ENCODE measurements at regions not wholly inside any gene's neighbourhood (a gene's known extent, or its start where the extent isn't known, plus 50 kb on each side); places are given as distances from the start of the nearest gene placed in this dataset.

DNA sequence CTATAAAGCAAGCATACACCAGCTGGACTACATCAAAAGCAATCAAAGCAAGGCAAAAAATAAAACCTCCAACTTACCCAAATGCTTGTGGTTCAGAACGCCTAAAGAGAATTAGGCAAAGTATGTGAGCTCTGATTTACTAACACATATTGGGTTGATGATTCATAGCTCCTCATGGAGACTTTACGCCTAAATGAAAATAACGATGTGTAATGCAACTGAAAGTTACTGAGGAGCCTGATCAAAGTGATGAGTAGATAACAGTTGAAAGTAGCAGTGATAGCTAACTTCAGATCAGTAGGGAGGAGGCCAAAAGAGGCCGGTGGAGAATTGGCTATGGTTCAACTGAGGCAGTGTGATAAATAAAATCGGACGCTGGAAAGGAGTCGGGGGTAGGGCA, 85.0 kb downstream of the MPP7 start:
- H3K36me3 ChIP-seq (ENCODE audit: insufficient read depth, low read length): no peaks in the 10 kb centered on the region
- no peak overlapping the region for H3K27ac ChIP-seq (ENCODE audit: low read depth, low read length)
- H3K27me3 ChIP-seq (ENCODE audit: control insufficient read depth in 1 of 2, insufficient read depth in 2 of 2, low read length in 2 of 2): no peaks in the 10 kb centered on the region
- no peaks in the 10 kb centered on the region for H3K9me3 ChIP-seq (ENCODE audit: low read length)
- no peak overlapping the region for H3K9ac ChIP-seq (ENCODE audit: low read length)
- peaks cover 19% of the 10 kb centered on the region for H3K4me1 ChIP-seq (ENCODE audit: insufficient read depth, low read length)
- H3K4me3 ChIP-seq (ENCODE audit: low read depth in 1 of 2, low read length in 2 of 2): peak overlapping the region in 1 of 2 donors; percentile 16

DNA sequence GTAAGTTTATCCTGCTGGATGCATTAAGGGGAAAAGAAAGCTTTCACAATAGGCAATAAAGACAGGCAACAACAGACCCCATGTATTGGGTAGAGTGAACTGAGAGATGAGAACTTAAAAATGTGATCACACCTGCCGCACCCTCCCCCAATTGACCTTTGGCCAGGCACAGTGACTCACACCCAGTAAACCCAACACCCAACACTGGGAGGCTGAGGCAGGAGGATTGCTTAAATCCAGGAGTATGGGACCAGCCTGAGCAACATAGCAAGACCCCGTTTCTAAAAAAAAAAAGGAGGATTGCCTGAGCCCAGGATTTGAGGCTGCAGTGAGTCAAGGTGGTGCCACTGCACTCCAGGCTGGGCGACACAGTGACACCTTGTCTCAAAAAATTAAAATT, 86.9 kb downstream of the MPP7 start:
- H3K27me3 ChIP-seq (ENCODE audit: control insufficient read depth in 1 of 2, insufficient read depth in 2 of 2, low read length in 2 of 2): no peaks in the 10 kb centered on the region
- no peak overlapping the region for H3K9ac ChIP-seq (ENCODE audit: low read length)
- H3K27ac ChIP-seq (ENCODE audit: low read depth, low read length): no peak overlapping the region
- no peak overlapping the region for H3K4me3 ChIP-seq (ENCODE audit: low read depth in 1 of 2, low read length in 2 of 2)
- peaks cover 7% of the 10 kb centered on the region for H3K36me3 ChIP-seq (ENCODE audit: insufficient read depth, low read length)
- H3K9me3 ChIP-seq (ENCODE audit: low read length): no peaks in the 10 kb centered on the region
- H3K4me1 ChIP-seq (ENCODE audit: insufficient read depth, low read length): peaks cover 19% of the 10 kb centered on the region

DNA sequence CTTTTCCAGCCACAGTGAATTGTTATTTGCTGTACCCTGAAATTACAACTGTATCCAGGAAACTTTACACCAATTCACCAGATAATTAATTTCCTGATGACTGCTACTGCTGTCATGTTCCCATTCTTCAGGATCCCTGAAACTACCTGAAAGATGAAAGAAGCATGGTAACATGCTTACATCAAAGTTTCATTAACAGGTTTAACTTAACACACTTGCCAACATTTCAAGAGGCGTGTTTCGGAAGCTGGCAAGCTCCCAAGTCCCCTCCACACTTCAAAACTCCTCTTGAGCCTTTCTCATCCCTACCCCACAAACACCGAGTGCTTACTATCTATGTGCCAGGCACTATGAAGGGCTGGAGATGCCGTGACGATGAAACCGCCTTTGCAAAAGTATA, 88.6 kb downstream of the MPP7 start:
- Histone ChIP-seq H3K4me1 (ENCODE audit: insufficient read depth, low read length) (peaks cover 16% of the 10 kb centered on the region), H3K4me3 (ENCODE audit: low read depth in 1 of 2, low read length in 2 of 2) (no peak overlapping the region), H3K9ac (ENCODE audit: low read length) (no peak overlapping the region), H3K27me3 (ENCODE audit: control insufficient read depth in 1 of 2, insufficient read depth in 2 of 2, low read length in 2 of 2) (no peaks in the 10 kb centered on the region), H3K27ac (ENCODE audit: low read depth, low read length) (no peak overlapping the region), H3K36me3 (ENCODE audit: insufficient read depth, low read length) (peaks cover 7% of the 10 kb centered on the region), H3K9me3 (ENCODE audit: low read length) (no peaks in the 10 kb centered on the region)

DNA sequence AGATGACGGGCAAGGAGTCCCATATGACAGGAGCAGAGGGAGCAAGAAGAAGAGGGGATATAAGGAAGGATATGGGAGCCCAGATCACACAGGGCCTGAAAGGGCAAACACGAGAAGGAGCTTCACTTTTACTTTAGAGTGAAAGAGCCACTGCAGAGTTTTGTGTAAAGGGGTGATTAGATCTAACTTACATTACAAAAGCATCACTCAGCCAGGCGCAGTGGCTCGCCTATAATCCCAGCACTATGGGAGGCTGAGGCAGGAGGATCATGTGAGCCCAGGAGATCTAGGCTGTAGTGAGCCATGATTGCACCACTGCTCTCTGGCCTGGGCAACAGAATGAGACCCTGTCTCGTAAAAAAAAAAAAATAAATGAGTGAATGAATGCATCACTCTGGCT, 91.1 kb downstream of the MPP7 start:
- Histone ChIP-seq H3K27ac (ENCODE audit: low read depth, low read length) (no peak overlapping the region), H3K36me3 (ENCODE audit: insufficient read depth, low read length) (peaks cover 7% of the 10 kb centered on the region), H3K9me3 (ENCODE audit: low read length) (no peaks in the 10 kb centered on the region), H3K4me3 (ENCODE audit: low read depth in 1 of 2, low read length in 2 of 2) (no peak overlapping the region), H3K27me3 (ENCODE audit: control insufficient read depth in 1 of 2, insufficient read depth in 2 of 2, low read length in 2 of 2) (no peaks in the 10 kb centered on the region), H3K9ac (ENCODE audit: low read length) (no peak overlapping the region), H3K4me1 (ENCODE audit: insufficient read depth, low read length) (no peaks in the 10 kb centered on the region)

DNA sequence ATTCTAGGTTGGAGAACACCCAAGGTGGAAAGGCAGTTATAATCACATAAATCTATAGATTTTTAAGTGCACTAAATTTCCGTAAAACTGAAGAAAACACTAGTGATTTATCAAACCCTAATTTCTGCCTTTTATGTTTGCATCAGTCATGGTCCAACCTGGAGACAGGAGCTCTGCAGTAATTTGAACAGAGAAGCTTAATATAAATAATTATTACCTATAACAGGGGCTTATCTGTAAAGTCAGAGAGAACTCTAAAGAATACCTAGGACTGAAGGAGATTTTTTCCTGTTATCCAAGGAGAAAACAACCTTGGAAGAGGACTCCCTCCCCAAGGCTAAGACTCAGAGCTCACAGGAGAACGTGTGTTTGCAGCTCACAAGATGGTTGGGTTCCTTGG, 95.1 kb downstream of the MPP7 start:
- Histone ChIP-seq H3K36me3 (ENCODE audit: insufficient read depth, low read length) (peaks cover 7% of the 10 kb centered on the region), H3K27me3 (ENCODE audit: control insufficient read depth in 1 of 2, insufficient read depth in 2 of 2, low read length in 2 of 2) (no peaks in the 10 kb centered on the region), H3K9me3 (ENCODE audit: low read length) (no peaks in the 10 kb centered on the region), H3K27ac (ENCODE audit: low read depth, low read length) (no peak overlapping the region), H3K9ac (ENCODE audit: low read length) (no peak overlapping the region), H3K4me3 (ENCODE audit: low read depth in 1 of 2, low read length in 2 of 2) (no peak overlapping the region), H3K4me1 (ENCODE audit: insufficient read depth, low read length) (peaks cover 7% of the 10 kb centered on the region)

DNA sequence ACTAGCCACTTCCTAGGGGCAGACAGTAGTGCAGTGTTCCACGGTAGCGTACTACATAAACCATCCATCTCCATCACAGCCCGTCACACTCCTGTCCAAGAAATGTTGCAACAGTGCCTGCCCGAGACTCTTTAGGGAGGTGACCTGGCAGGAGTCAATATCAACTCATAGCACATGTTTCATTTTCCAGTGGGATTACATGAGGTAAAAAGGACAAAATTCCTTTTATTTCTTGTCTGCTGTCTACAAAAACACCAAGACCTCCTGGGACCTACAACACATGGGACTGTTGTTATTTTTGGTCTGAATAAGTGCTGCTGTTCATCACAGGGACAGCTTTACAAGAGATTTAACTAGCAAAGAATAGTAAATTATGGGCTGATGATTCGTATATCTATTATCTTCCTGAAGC, 99.9 kb downstream of the MPP7 start:
- H3K4me3 ChIP-seq (ENCODE audit: low read depth in 1 of 2, low read length in 2 of 2): peak overlapping the region in 1 of 2 donors; percentile 33
- H3K9ac ChIP-seq (ENCODE audit: low read length): no peak overlapping the region
- no peaks in the 10 kb centered on the region for H3K27me3 ChIP-seq (ENCODE audit: control insufficient read depth in 1 of 2, insufficient read depth in 2 of 2, low read length in 2 of 2)
- H3K4me1 ChIP-seq (ENCODE audit: insufficient read depth, low read length): peaks cover 29% of the 10 kb centered on the region
- H3K9me3 ChIP-seq (ENCODE audit: low read length): no peaks in the 10 kb centered on the region
- no peak overlapping the region for H3K27ac ChIP-seq (ENCODE audit: low read depth, low read length)
- no peaks in the 10 kb centered on the region for H3K36me3 ChIP-seq (ENCODE audit: insufficient read depth, low read length)

DNA sequence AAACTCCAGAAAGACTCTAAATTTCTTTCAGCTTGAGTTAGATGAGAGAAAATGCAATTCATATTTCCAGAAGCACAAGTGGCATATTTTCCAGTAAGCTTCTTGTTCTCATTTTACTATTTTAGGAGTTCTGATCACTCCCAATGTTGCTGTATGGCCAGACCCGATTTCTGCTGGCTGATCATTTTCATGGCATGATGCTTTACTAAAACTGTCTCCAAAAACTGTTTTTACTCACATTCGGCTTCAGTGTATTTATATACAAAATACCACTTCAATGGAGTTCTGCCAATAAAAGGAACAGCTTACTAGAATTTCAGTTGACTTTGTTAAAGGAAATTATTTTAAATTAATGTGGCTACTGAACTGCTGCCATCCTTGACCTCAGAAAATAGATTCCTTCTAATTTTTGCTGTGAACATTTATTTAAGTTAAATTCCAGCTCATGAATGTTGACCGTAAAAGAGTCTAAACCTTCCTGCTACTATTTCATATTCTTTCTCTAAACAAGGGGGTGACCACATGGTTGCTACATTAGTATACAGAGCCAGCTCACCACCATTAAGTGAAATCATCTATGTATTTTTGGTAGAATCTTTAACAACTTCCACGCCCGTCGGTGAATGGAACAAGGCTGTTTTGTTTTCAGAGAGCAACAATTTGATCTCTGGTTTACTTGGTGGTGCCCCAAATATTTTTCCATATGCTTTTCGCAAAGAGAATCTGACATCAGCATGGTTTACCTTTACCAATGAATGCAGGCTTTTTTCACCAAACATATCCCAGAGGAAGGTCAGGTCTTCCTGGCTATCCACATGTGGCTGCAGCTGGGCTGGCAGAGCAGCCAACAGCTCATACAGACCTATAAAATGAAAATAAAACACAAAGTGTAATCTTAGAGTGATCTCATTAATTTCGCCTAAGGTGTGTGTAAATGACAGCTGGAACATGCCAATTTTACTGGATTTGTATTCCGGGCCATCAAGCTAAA, 101.2 kb downstream of the MPP7 start:
- Histone ChIP-seq H3K27me3 (ENCODE audit: control insufficient read depth in 1 of 2, insufficient read depth in 2 of 2, low read length in 2 of 2) (no peaks in the 10 kb centered on the region), H3K4me1 (ENCODE audit: insufficient read depth, low read length) (peaks cover 29% of the 10 kb centered on the region), H3K27ac (ENCODE audit: low read depth, low read length) (no peak overlapping the region), H3K9me3 (ENCODE audit: low read length) (no peaks in the 10 kb centered on the region), H3K9ac (ENCODE audit: low read length) (no peak overlapping the region), H3K36me3 (ENCODE audit: insufficient read depth, low read length) (no peaks in the 10 kb centered on the region), H3K4me3 (ENCODE audit: low read depth in 1 of 2, low read length in 2 of 2) (no peak overlapping the region)

DNA sequence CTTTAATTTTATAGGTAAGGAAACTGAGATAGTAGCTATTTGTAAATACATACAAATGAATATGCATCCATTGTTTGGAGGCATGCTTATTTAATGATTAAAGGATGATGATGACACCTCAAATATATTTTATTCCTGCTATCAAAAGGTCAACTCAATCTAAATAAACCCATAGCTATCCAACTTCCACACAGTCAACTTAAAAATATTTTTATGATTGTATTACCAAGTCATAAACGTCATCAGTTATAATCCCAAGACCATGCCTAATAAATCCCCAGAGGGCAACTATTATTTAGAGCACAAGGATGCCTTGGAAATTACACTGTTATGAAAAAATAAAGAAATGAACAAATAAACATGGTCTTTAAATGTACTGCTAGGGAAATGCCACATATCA, 102.1 kb downstream of the MPP7 start:
- Histone ChIP-seq H3K9me3 (ENCODE audit: low read length) (no peaks in the 10 kb centered on the region), H3K27me3 (ENCODE audit: control insufficient read depth in 1 of 2, insufficient read depth in 2 of 2, low read length in 2 of 2) (no peaks in the 10 kb centered on the region), H3K4me3 (ENCODE audit: low read depth in 1 of 2, low read length in 2 of 2) (no peak overlapping the region), H3K9ac (ENCODE audit: low read length) (no peak overlapping the region), H3K4me1 (ENCODE audit: insufficient read depth, low read length) (peaks cover 29% of the 10 kb centered on the region), H3K27ac (ENCODE audit: low read depth, low read length) (no peak overlapping the region), H3K36me3 (ENCODE audit: insufficient read depth, low read length) (no peaks in the 10 kb centered on the region)

DNA sequence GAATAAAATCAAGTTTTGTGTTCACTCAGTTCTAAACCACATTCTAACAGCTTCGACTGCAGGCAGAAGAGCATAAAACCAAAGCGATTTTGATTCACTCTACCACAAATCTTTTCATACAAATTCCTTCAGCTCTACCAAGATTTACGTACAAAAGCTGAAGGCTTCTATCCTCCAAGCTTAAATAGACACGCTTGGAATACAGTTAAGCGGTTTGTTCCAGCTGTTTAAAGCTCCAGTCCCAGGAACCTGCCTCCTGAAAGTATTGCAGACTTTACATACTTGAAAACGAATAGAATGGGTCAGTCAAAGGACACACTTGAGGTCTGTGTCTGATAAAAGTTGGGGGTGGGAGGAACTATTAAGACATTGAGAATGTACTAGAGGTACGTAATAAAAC, 102.9 kb downstream of the MPP7 start:
- H3K9ac ChIP-seq (ENCODE audit: low read length): no peak overlapping the region
- H3K36me3 ChIP-seq (ENCODE audit: insufficient read depth, low read length): no peaks in the 10 kb centered on the region
- H3K27ac ChIP-seq (ENCODE audit: low read depth, low read length): no peak overlapping the region
- H3K9me3 ChIP-seq (ENCODE audit: low read length): no peaks in the 10 kb centered on the region
- H3K27me3 ChIP-seq (ENCODE audit: control insufficient read depth in 1 of 2, insufficient read depth in 2 of 2, low read length in 2 of 2): no peaks in the 10 kb centered on the region
- no peak overlapping the region for H3K4me3 ChIP-seq (ENCODE audit: low read depth in 1 of 2, low read length in 2 of 2)
- H3K4me1 ChIP-seq (ENCODE audit: insufficient read depth, low read length): peaks cover 29% of the 10 kb centered on the region

DNA sequence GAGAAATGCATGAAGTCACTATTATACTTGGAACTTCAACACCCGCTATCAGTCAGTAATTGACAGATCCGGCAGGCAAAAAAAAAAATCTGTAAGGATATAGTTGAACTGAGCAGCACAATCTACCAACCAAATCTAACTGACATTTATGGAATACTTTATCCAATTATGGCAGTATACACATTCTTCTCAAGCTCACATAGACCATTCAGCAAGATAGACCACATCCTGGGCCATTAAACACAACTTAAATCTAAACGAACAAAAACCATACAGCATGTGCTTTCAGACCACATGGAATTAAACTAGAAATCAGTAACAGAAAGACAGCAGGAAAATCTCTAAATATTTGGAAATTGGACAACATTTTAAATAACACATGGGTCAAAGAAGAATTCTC, 112.7 kb downstream of the MPP7 start:
- no peaks in the 10 kb centered on the region for H3K36me3 ChIP-seq (ENCODE audit: insufficient read depth, low read length)
- H3K4me1 ChIP-seq (ENCODE audit: insufficient read depth, low read length): no peaks in the 10 kb centered on the region
- no peak overlapping the region for H3K27ac ChIP-seq (ENCODE audit: low read depth, low read length)
- no peak overlapping the region for H3K4me3 ChIP-seq (ENCODE audit: low read depth in 1 of 2, low read length in 2 of 2)
- H3K27me3 ChIP-seq (ENCODE audit: control insufficient read depth in 1 of 2, insufficient read depth in 2 of 2, low read length in 2 of 2): no peaks in the 10 kb centered on the region
- H3K9ac ChIP-seq (ENCODE audit: low read length): no peak overlapping the region
- no peaks in the 10 kb centered on the region for H3K9me3 ChIP-seq (ENCODE audit: low read length)

DNA sequence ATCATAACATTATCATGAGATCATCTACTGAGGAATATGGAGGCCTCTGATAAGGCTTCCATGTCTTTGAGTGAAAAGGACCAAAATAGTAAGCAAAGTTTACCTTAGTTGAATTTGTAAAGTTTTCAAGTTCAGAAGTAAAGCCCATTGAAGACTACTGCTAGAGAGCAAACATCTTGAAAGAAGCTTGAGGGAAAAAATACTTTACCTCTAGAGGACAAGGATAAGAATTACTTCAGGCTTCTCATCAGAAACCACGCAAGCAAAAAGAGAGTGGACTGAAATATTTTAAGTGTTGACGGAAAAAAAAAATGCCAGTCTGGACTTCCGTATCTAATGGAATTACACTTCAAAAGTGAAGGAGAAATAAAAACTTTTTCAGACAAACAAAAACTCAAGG, 114.3 kb downstream of the MPP7 start:
- H3K9ac ChIP-seq (ENCODE audit: low read length): no peak overlapping the region
- no peak overlapping the region for H3K27ac ChIP-seq (ENCODE audit: low read depth, low read length)
- H3K4me1 ChIP-seq (ENCODE audit: insufficient read depth, low read length): no peaks in the 10 kb centered on the region
- no peaks in the 10 kb centered on the region for H3K27me3 ChIP-seq (ENCODE audit: control insufficient read depth in 1 of 2, insufficient read depth in 2 of 2, low read length in 2 of 2)
- H3K9me3 ChIP-seq (ENCODE audit: low read length): no peaks in the 10 kb centered on the region
- H3K4me3 ChIP-seq (ENCODE audit: low read depth in 1 of 2, low read length in 2 of 2): no peak overlapping the region
- H3K36me3 ChIP-seq (ENCODE audit: insufficient read depth, low read length): no peaks in the 10 kb centered on the region

Data from muscle layer of colon (tissue), 2 donors.